ENCODE measurements at regions not wholly inside any gene's neighbourhood (a gene's known extent, or its start where the extent isn't known, plus 50 kb on each side); places are given as distances from the start of the nearest gene placed in this dataset.

GRCh38 chr2:12970861-12971260 is 254.1 kb downstream of the TRIB2 start:
- DNase-seq: no peak

GRCh38 chr2:12971581-12972365 is 255.0 kb downstream of the TRIB2 start:
- DNase-seq: no peak

- no peak for DNase-seq
These were observed 261.5 kb downstream of the TRIB2 start for GRCh38 chr2:12978066-12978835.

GRCh38 chr2:12979066-12979465 is 262.3 kb downstream of the TRIB2 start:
- no peak for DNase-seq

GRCh38 chr2:12980817-12981216 is 264.1 kb downstream of the TRIB2 start:
- DNase-seq: no peak

- no peak for DNase-seq
These were observed 265.4 kb downstream of the TRIB2 start for GRCh38 chr2:12982149-12982584.

GRCh38 chr2:12987246-12987645 is 270.5 kb downstream of the TRIB2 start:
- DNase-seq: no peak

GRCh38 chr2:12988279-12988678 is 271.5 kb downstream of the TRIB2 start:
- DNase-seq: no peak

- no peak for DNase-seq
These were observed 273.8 kb downstream of the TRIB2 start for GRCh38 chr2:12990523-12990922.

- no peak for DNase-seq
These were observed 281.9 kb downstream of the TRIB2 start for GRCh38 chr2:12998685-12999084.

GRCh38 chr2:13000664-13001363 is 284.1 kb downstream of the TRIB2 start:
- DNase-seq: no peak

- no peak for DNase-seq
These were observed 284.7 kb downstream of the TRIB2 start for GRCh38 chr2:13001408-13001807.

- no peak for DNase-seq
These were observed 286.0 kb downstream of the TRIB2 start for GRCh38 chr2:13002536-13003331.

- no peak for DNase-seq
These were observed 286.8 kb downstream of the TRIB2 start for GRCh38 chr2:13003500-13003899.

GRCh38 chr2:13005048-13005447 is 288.3 kb downstream of the TRIB2 start:
- DNase-seq: no peak

GRCh38 chr2:13005761-13006335 is 289.1 kb downstream of the TRIB2 start:
- no peak for DNase-seq

- DNase-seq: no peak
These were observed 289.7 kb downstream of the TRIB2 start for GRCh38 chr2:13006426-13006825.

GRCh38 chr2:13006829-13007717 is 290.3 kb downstream of the TRIB2 start:
- DNase-seq: peak; percentile 82

GRCh38 chr2:13009027-13009642 is 292.4 kb downstream of the TRIB2 start:
- DNase-seq: no peak

GRCh38 chr2:13010283-13010682 is 293.5 kb downstream of the TRIB2 start:
- DNase-seq: no peak
